HEK293T (cell line): ENCODE measurements at regions not wholly inside any gene's neighbourhood (a gene's known extent, or its start where the extent isn't known, plus 50 kb on each side); places are given as distances from the start of the nearest gene placed in this dataset.

ENCODE experiments used
- ARNT ChIP-seq: fragments of 450-650 bp; IDR thresholded peaks from 2 replicates; pipeline ENCODE4 v1.6.1; 2017; ENCODE audit warnings: mild to moderate bottlenecking
- BHLHE40 ChIP-seq: fragments of 450-650 bp; IDR thresholded peaks from 2 replicates; pipeline ENCODE4 v1.6.1; 2016; ENCODE audit warnings: mild to moderate bottlenecking, moderate library complexity, borderline replicate concordance
- CTBP1 ChIP-seq: fragments of 450-650 bp; IDR thresholded peaks from 2 replicates; pipeline ENCODE4 v1.6.1; 2016; ENCODE audit warnings: borderline replicate concordance
- ELF4 ChIP-seq: fragments of 450-650 bp; IDR thresholded peaks from 2 replicates; pipeline ENCODE4 v1.6.1; 2017; ENCODE audit warnings: antibody characterized with exemption
- FOXA1 ChIP-seq: fragments of 450-650 bp; IDR thresholded peaks from 2 replicates; pipeline ENCODE4 v1.6.1; 2016; ENCODE audit warnings: mild to moderate bottlenecking
- FOXK2 ChIP-seq: fragments of 450-650 bp; IDR thresholded peaks from 2 replicates; pipeline ENCODE4 v1.6.1; 2016; ENCODE audit warnings: mild to moderate bottlenecking
- FOXM1 ChIP-seq: fragments of 450-650 bp; IDR thresholded peaks from 2 replicates; pipeline ENCODE4 v1.6.1; 2017; ENCODE audit warnings: mild to moderate bottlenecking, borderline replicate concordance
- HDGF ChIP-seq: fragments of 450-650 bp; IDR thresholded peaks from 2 replicates; pipeline ENCODE4 v1.6.1; 2017; ENCODE audit warnings: antibody characterized with exemption, borderline replicate concordance
- LEF1 ChIP-seq: fragments of 450-650 bp; IDR thresholded peaks from 2 replicates; pipeline ENCODE4 v1.6.1; 2017; ENCODE audit warnings: mild to moderate bottlenecking, borderline replicate concordance
- PKNOX1 ChIP-seq: fragments of 450-650 bp; IDR thresholded peaks from 2 replicates; pipeline ENCODE4 v1.6.1; 2016
- SP1 ChIP-seq: fragments of 450-650 bp; IDR thresholded peaks from 2 replicates; pipeline ENCODE4 v1.6.1; 2017
- SUZ12 ChIP-seq: fragments of 450-650 bp; IDR thresholded peaks from 2 replicates; pipeline ENCODE4 v1.6.1; 2016; ENCODE audit warnings: mild to moderate bottlenecking
- TARDBP ChIP-seq: fragments of 450-650 bp; IDR thresholded peaks from 2 replicates; pipeline ENCODE4 v1.6.1; 2016
- ZNF384 ChIP-seq: fragments of 450-650 bp; IDR thresholded peaks from 2 replicates; pipeline ENCODE4 v1.6.1; 2016

- TF ChIP-seq ARNT (no peak), PKNOX1 (no peak), FOXA1 (no peak), FOXK2 (no peak), BHLHE40 (no peak), ELF4 (no peak), CTBP1 (no peak), FOXM1 (no peak), ZNF384 (no peak), SP1 (no peak), SUZ12 (no peak), LEF1 (no peak), HDGF (no peak), TARDBP (no peak)
These were observed 402.5 kb upstream of the PCDH9 start for GRCh38 chr13:67632590-67632989.
